22Rv1 (cell line): ENCODE measurements at regions not wholly inside any gene's neighbourhood (a gene's known extent, or its start where the extent isn't known, plus 50 kb on each side); places are given as distances from the start of the nearest gene placed in this dataset.

Source experiments
- H3K27ac ChIP-seq: fragments of 450-650 bp; 2 replicates; pipeline ENCODE4 v1.5.1; 2017
- ZFX ChIP-seq: fragments of 450-650 bp; IDR thresholded peaks from 2 replicates; pipeline ENCODE4 v1.6.1; 2017; ENCODE audit warnings: antibody characterized with exemption, borderline replicate concordance
- TF ChIP-seq, protein P1 (sequence below): fragments of 450-650 bp; IDR thresholded peaks from 2 replicates; pipeline ENCODE4 v1.5.1; 2017; ENCODE audit warnings: mild to moderate bottlenecking

DNA sequence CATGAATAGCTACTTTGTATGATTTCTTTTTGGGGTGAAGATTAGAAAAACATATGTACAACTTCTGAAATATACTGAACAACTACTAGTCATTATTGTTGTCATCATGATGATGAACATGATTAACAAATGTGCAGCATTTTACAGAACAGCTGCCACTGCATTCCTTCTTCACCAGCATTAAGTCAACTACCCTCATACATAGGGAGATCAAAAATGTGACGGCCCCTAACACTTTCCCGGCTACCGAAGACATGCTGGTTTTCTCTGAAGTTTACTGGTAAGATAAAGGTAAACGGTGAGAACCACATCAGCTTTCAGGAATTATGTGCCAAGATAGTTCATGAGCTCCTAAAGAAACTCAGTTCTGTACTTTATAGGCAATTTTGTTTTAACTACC lies 121.0 kb upstream of the LRATD1 start:
- TF ChIP-seq, protein P1, sequence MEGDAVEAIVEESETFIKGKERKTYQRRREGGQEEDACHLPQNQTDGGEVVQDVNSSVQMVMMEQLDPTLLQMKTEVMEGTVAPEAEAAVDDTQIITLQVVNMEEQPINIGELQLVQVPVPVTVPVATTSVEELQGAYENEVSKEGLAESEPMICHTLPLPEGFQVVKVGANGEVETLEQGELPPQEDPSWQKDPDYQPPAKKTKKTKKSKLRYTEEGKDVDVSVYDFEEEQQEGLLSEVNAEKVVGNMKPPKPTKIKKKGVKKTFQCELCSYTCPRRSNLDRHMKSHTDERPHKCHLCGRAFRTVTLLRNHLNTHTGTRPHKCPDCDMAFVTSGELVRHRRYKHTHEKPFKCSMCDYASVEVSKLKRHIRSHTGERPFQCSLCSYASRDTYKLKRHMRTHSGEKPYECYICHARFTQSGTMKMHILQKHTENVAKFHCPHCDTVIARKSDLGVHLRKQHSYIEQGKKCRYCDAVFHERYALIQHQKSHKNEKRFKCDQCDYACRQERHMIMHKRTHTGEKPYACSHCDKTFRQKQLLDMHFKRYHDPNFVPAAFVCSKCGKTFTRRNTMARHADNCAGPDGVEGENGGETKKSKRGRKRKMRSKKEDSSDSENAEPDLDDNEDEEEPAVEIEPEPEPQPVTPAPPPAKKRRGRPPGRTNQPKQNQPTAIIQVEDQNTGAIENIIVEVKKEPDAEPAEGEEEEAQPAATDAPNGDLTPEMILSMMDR = no peak
- TF ChIP-seq ZFX = no peak
- no peak overlapping the region for H3K27ac ChIP-seq

DNA sequence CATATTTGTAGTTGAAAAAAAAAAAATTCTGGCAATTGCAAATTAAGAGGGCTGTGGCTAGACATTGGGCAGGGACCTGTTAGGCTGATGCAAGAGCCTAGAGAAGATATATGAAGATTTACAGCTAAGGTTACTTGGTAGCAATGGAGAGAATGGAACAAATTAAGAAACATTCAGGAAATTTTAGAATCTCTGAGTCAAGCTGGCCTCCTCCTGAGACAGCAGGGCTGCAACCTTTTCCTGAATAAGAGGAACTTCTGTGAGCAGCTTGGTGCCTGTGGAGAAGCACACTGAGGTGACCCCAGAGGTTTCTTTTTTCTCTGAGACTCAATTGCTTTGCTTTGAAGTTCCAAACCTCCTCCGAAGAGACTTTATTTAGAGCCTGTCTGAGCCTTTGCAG lies 118.6 kb upstream of the LRATD1 start:
- TF ChIP-seq ZFX = no peak
- TF ChIP-seq, protein P1 = no peak
- H3K27ac ChIP-seq = no peak overlapping the region

DNA sequence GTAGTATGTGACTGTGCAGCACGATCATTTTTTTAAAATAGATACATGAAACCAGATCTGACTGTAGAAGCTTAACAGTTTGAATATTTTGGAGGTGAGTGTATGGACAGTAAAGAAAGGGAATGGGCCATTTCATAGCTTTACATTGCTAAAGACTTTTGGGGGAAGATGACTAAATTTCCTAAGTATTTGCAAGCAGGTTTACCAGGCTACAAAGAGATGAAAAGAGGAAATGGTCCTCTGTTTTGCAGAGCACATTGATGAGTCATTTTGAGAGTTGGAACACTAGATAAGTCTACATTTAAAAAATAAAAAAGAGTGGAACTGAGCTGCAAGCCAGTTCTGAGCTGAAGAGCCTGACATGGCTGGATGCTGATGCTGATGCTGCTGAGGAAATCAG lies 115.7 kb upstream of the LRATD1 start:
- no peak overlapping the region for H3K27ac ChIP-seq

DNA sequence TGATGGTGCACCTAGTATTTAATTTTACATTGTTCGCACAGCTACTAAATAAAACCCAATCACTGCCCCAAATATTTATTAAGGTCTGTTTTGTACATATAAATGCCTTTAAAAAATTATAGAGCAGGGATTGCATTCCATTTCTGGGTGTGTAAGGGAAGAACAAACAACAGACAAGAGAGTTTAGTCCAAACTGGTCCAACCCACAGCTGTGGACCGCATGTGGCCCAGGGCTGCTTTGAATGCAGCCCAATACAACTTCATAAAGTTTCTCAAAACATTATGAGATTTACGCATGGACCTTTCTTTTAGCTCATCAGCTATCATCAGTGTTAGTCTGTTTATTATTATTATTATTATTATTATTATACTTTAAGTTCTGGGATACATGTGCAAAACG lies 114.8 kb upstream of the LRATD1 start:
- H3K27ac ChIP-seq = no peak overlapping the region
- TF ChIP-seq ZFX = no peak
- TF ChIP-seq, protein P1 = no peak

More for the DNA sequence above, 115.7 kb upstream of the LRATD1 start:
- no peak for TF ChIP-seq ZFX
- TF ChIP-seq, protein P1 = no peak

DNA sequence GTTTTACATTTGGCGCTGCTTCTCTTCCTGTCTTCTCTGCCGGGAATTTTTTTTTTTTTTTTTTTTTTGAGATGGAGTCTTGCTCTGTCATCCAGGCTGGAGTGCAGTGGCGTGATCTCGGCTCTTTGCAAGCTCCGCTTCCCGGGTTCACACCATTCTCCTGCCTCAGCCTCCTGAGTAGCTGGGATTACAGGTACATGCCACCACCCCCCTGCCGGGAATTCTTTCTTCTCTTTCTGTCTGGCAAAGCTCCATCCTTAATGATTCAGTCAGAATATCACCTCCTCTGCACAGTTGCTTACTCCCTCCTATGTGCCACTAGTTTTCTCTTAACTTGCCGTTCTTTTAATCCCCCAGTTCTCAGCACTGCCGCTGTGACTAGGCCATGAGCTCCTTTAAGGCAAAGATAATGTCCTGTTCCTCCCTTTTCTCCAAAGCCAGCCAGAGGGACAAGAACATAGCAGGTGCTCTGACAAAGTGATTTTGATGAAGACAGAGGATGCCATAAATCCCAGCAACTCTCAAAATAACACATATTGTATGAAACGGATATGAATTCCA lies 112.1 kb upstream of the LRATD1 start:
- no peak for TF ChIP-seq ZFX
- TF ChIP-seq, protein P1 = no peak
- no peak overlapping the region for H3K27ac ChIP-seq

DNA sequence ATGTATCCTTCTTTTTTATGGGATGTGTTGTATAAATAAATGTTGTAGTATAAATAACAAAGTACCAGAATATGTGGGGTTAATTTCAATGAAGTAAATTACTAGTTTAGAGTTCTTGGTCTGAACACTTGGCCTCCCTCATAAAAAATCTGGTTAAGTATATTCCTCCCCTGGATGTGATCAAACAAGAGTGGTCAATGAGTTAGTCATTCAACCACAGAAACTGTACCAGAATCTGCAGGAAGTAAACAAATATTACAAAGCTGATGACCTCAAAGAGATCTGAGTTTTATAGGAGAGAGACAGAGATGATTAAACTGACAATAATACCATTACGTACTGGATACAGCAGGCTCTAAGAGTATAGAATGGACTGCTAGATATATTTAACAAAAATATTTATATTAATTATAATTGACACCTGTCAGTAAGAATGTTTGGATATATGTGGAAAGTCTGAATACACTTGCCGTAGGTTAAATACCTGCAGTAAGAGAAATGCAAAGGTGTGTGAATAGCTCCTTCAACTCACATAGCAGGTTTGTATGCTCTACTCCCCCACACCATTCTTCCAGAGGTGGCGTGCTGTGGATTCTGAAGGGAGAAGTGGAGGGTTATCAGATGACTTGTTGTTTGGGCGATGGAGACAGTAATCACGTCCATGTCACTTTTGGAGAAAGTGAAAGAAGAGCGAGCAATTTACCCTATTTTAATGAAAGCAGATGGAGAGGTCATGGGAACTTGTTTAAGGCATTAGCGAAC lies 108.3 kb upstream of the LRATD1 start:
- TF ChIP-seq, protein P1 = no peak
- TF ChIP-seq ZFX = no peak
- H3K27ac ChIP-seq = no peak overlapping the region

DNA sequence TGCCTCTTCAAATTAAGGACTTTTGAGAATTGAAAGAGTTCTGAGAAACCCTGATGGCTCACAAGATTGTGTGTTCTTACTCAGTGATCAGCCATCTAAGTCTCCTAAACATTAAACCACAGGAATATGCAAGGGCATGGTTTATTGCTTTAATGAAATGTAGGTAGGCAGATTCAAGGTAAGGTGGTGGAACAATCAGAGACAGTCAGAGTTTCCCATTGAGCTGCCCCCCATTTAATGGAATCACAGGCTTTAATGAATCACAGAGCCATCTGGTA lies 107.8 kb upstream of the LRATD1 start:
- no peak overlapping the region for H3K27ac ChIP-seq
- no peak for TF ChIP-seq ZFX
- TF ChIP-seq, protein P1 = no peak
